ENCODE measurements at regions not wholly inside any gene's neighbourhood (a gene's known extent, or its start where the extent isn't known, plus 50 kb on each side); places are given as distances from the start of the nearest gene placed in this dataset.

DNA sequence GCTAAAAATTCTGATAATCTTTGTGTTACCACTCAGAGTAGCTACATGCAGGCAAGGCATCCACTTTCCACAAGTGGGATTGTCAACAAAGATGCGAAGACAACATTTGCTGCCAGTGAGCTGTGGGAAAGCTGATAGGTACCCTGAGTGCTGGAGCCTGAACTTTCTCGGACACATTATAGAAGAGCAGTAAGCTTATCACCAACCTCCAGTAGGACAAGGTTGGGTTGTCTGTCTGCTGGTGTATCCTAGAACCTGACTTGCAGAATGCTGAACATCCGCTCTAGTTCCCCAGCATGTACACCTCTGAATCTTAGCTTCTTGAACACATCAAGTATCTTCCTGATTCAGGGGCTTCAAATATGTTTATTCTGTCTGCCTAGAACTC lies 103.8 kb upstream of the PPM1H start:
- Histone ChIP-seq H3K4me3 (no peak overlapping the region), H3K4me1 (no peaks in the 10 kb centered on the region), H3K9me3 (no peaks in the 10 kb centered on the region), H3K27me3 (no peaks in the 10 kb centered on the region), H3K36me3 (ENCODE audit: low read depth, missing control alignments) (no peaks in the 10 kb centered on the region), H3K27ac (no peak overlapping the region)
- 85 to 90% methylated on average over 3 of the region's 3 CpGs for WGBS, 2 donors
- TF ChIP-seq, protein P1, sequence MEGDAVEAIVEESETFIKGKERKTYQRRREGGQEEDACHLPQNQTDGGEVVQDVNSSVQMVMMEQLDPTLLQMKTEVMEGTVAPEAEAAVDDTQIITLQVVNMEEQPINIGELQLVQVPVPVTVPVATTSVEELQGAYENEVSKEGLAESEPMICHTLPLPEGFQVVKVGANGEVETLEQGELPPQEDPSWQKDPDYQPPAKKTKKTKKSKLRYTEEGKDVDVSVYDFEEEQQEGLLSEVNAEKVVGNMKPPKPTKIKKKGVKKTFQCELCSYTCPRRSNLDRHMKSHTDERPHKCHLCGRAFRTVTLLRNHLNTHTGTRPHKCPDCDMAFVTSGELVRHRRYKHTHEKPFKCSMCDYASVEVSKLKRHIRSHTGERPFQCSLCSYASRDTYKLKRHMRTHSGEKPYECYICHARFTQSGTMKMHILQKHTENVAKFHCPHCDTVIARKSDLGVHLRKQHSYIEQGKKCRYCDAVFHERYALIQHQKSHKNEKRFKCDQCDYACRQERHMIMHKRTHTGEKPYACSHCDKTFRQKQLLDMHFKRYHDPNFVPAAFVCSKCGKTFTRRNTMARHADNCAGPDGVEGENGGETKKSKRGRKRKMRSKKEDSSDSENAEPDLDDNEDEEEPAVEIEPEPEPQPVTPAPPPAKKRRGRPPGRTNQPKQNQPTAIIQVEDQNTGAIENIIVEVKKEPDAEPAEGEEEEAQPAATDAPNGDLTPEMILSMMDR (IDR thresholded peaks at IDR 0.05) = no peak
- TF ChIP-seq POLR2A (IDR thresholded peaks at IDR 0.05) = no peak
- DNase-seq = no peak
- intact Hi-C loops (cut with DNase I; ENCODE audit: low total_unique reads) = no loop called here

DNA sequence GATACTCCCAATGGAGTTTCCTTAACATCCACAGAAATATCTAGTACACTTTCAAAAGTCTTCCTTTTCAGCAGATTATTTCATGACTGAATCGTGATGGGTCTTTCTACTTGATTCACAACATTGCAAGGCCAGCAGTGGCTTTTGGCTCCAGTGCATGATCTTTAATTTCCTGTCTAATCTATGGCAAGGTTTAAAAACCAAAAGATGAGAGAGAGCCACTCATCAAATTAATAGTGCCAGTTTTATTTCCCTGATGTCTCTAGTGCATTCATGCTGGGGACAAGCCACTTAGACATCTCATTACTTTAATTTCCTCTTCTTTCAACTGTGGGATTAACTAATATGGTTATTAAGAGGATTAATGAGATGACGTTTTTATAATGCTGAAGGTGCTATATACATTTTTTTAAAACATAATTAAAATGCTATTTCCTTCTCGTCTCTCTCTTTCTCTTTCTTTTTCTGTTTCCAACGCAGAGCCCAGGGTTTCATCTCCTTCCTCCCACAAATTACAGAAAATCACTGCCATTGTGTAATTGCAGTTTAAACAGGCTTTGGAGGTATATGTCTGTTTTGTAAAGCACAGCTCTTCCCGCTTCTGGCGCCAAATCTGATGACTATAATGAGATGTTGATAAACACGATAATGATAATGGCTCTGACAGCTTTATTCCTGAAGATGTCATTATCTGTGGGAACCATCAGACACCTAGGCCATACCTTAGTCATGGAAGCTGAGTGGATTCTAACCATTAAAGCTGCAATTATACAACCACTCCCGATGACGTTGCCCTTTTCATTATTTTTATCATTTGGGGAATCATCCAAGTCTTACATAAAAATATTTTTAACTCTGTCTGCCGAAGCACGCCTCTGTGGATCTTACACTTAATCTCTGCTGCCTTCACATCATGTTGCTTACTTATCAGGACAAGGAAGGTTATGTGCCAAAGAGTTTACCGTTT lies 103.1 kb upstream of the PPM1H start:
- TF ChIP-seq POLR2A (IDR thresholded peaks at IDR 0.05) = no peak
- TF ChIP-seq, protein P1 (IDR thresholded peaks at IDR 0.05) = no peak
- 57 to 61% methylated on average over 12 of the region's 12 CpGs for WGBS, 2 donors
- no peaks in the 10 kb centered on the region for H3K36me3 ChIP-seq (ENCODE audit: low read depth, missing control alignments)
- DNase-seq = no peak
- H3K9me3 ChIP-seq = no peaks in the 10 kb centered on the region
- intact Hi-C loops (cut with DNase I; ENCODE audit: low total_unique reads) = no loop called here
- H3K27me3 ChIP-seq = no peaks in the 10 kb centered on the region
- no peak overlapping the region for H3K27ac ChIP-seq
- H3K4me3 ChIP-seq = no peak overlapping the region
- no peaks in the 10 kb centered on the region for H3K4me1 ChIP-seq

DNA sequence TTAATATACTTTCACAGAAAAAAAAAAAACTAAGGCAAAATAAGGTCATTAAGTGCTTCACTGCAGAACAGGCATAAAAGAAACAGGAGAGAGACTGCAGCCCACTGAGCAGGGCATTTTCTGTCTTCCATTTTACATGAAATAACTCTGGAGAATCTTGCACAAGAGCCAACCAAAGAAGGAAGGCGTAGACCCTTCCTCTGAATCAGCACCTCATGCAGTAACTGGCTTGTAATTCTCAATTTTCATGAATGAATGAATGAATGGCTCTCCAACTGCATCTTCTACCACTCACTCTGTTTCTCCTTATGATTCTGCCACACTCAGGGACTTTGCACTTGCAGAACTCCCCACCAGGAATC lies 102.0 kb upstream of the PPM1H start:
- Histone ChIP-seq H3K4me3 (no peak overlapping the region), H3K27me3 (no peaks in the 10 kb centered on the region), H3K9me3 (no peaks in the 10 kb centered on the region), H3K36me3 (ENCODE audit: low read depth, missing control alignments) (no peaks in the 10 kb centered on the region), H3K4me1 (no peaks in the 10 kb centered on the region), H3K27ac (no peak overlapping the region)
- 86 to 95% methylated on average over 1 of the region's 1 CpG for WGBS, 2 donors
- no peak for DNase-seq
- intact Hi-C loops (cut with DNase I; ENCODE audit: low total_unique reads) = no loop called here
- TF ChIP-seq, protein P1 (IDR thresholded peaks at IDR 0.05) = no peak
- TF ChIP-seq POLR2A (IDR thresholded peaks at IDR 0.05) = no peak

DNA sequence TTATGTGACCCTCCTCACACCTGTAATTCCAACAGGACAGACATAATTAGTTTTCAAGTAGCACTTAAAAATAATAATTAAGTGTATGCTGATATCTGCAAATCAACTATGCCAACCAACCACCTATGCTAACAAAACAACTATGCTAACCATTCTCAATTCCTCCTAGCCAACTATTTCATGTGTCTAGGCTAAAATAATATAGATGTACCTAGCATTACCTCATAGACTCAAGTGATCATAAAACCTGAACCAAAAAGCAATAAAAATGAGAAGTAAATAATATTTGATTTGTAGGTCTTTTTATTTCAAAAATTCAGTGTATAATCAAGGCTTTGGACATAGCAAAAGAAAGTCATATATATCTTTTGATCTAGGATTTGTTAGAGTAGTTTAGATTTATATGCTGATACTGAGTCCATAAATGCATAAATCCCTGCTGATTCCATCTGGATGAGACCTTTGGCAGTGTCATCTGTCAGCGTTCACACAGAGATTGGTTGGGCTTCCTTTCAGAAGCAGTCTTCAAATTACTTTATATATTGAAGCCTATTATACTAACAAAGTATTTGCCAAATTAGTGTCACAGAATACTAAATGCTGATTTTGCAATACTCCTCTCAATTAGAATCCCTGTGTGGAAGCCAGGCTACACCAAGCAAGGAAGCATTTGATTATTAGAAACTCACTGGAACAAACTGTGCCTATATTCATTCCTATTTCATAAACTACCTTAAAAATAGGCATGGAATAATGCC lies 101.4 kb upstream of the PPM1H start:
- Histone ChIP-seq H3K36me3 (ENCODE audit: low read depth, missing control alignments) (no peaks in the 10 kb centered on the region), H3K9me3 (no peaks in the 10 kb centered on the region), H3K4me3 (no peak overlapping the region), H3K27me3 (no peaks in the 10 kb centered on the region), H3K4me1 (no peaks in the 10 kb centered on the region), H3K27ac (no peak overlapping the region)
- WGBS, 2 donors = 75 to 78% methylated on average over 1 of the region's 1 CpG
- intact Hi-C loops (cut with DNase I; ENCODE audit: low total_unique reads) = no loop called here
- TF ChIP-seq POLR2A (IDR thresholded peaks at IDR 0.05) = no peak
- TF ChIP-seq, protein P1 (IDR thresholded peaks at IDR 0.05) = no peak
- DNase-seq = no peak
